HG02840 (cell line): ENCODE measurements at regions not wholly inside any gene's neighbourhood (a gene's known extent, or its start where the extent isn't known, plus 50 kb on each side); places are given as distances from the start of the nearest gene placed in this dataset.
"Not testable (repeated sequence)": the region's sequence is repeated elsewhere in the genome, so short reads cannot be mapped to it uniquely, and the experiment has no call there.

ENCODE experiments used
- ATAC-seq: cut with Tn5 transposase; IDR thresholded peaks from one replicate; pipeline ENCODE4 v1.9.1; 2021; ENCODE audit warnings: mild to moderate bottlenecking, moderate library complexity, moderate number of reproducible peaks; ENCODE audit not compliant: unreplicated experiment, low FRiP score

GRCh38 chrX:1021314-1021993 is 191.0 kb downstream of the CRLF2 start:
- ATAC-seq, result not testable (repeated sequence)

GRCh38 chrX:1020634-1021166 is 191.7 kb downstream of the CRLF2 start:
- ATAC-seq, result no peak

GRCh38 chrX:1016926-1017325 is 195.5 kb downstream of the CRLF2 start:
- not testable (repeated sequence) for ATAC-seq

GRCh38 chrX:1016281-1016680 is 196.2 kb downstream of the CRLF2 start:
- ATAC-seq, result not testable (repeated sequence)

GRCh38 chrX:1012678-1013300 is 199.7 kb downstream of the CRLF2 start:
- ATAC-seq, result no peak

- no peak for ATAC-seq
These were observed 200.7 kb downstream of the CRLF2 start for GRCh38 chrX:1011691-1012283.

- ATAC-seq, result no peak
These were observed 202.7 kb downstream of the CRLF2 start for GRCh38 chrX:1009771-1010170.

GRCh38 chrX:1006156-1006730 is 206.2 kb downstream of the CRLF2 start:
- ATAC-seq, result no peak

- no peak for ATAC-seq
These were observed 209.8 kb downstream of the CRLF2 start for GRCh38 chrX:1002611-1003010.

- ATAC-seq, result no peak
These were observed 214.8 kb downstream of the CRLF2 start for GRCh38 chrX:997631-998137.

- no peak for ATAC-seq
These were observed 217.7 kb downstream of the CRLF2 start for GRCh38 chrX:994780-995179.

- ATAC-seq, result peak; percentile 95
These were observed 222.4 kb downstream of the CRLF2 start for GRCh38 chrX:989959-990510.

- not testable (repeated sequence) for ATAC-seq
These were observed 223.9 kb downstream of the CRLF2 start for GRCh38 chrX:988530-988929.

GRCh38 chrX:981791-982626 is 230.4 kb downstream of the CRLF2 start:
- ATAC-seq, result no peak

GRCh38 chrX:980587-981235 is 231.7 kb downstream of the CRLF2 start:
- ATAC-seq, result no peak

- ATAC-seq, result not testable (repeated sequence)
These were observed 233.3 kb downstream of the CRLF2 start for GRCh38 chrX:979127-979526.

GRCh38 chrX:973010-973632 is 239.3 kb downstream of the CRLF2 start:
- no peak for ATAC-seq

- no peak for ATAC-seq
These were observed 244.1 kb downstream of the CRLF2 start for GRCh38 chrX:968148-968965.
